ENCODE measurements at regions not wholly inside any gene's neighbourhood (a gene's known extent, or its start where the extent isn't known, plus 50 kb on each side); places are given as distances from the start of the nearest gene placed in this dataset.
A peak's percentile ranks its signal among the peaks of the same experiment; 100 is the strongest.
"Not testable (repeated sequence)": the region's sequence is repeated elsewhere in the genome, so short reads cannot be mapped to it uniquely, and the experiment has no call there.

DNA sequence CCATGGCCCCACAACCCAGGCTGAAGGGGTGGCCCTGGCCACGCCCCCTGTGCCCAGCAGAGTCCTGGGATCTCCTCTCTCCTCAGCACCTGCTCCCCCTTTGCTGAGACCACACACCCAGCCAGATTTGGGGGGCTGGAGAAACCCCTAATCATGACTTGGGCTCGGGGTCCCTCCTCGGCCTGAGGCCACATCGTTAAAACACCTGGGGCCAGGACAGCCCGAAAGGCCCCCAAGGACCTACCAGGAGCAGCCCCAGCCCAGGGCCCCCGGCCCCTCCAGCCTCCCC is 116.7 kb downstream of the FAM53A start:
- ChIA-PET CTCF (no interaction called here), POLR2A (no interaction called here)
- Mint-ChIP-seq H3K27me3 (peaks cover 6% of the 10 kb centered on the region), H3K4me3 (no peak overlapping the region), H3K27ac (no peak overlapping the region), H3K4me1 (peaks cover 4% of the 10 kb centered on the region), H3K9me3 (ENCODE audit: insufficient read depth) (no peaks in the 10 kb centered on the region)
- no peaks in the 10 kb centered on the region for H3K79me2 ChIP-seq (ENCODE audit: control insufficient read depth, insufficient read depth, low read length)
- H2AFZ ChIP-seq (ENCODE audit: insufficient read depth, low read depth, low read length, poor library complexity, severe bottlenecking), result no peak overlapping the region
- WGBS (ENCODE audit: insufficient coverage), result 85% methylated on average over 5 of the region's 6 CpGs
- no peak for ATAC-seq (ENCODE audit: low read depth)
- H3K4me1 ChIP-seq (ENCODE audit: control insufficient read depth in 2 of 2, insufficient read depth in 2 of 2, low read length in 2 of 2), result peaks cover 5 to 9% of the 10 kb centered on the region in 2 donors
- TF ChIP-seq EZH2 (IDR thresholded peaks at IDR 0.05; ENCODE audit: borderline replicate concordance, insufficient read depth, low read depth, low read length, poor library complexity, severe bottlenecking), result no peak
- H3K27ac ChIP-seq (ENCODE audit: low read length in 2 of 2), result no peak overlapping the region
- H3K9ac ChIP-seq (ENCODE audit: low read length), result no peak overlapping the region
- H4K20me1 ChIP-seq (ENCODE audit: control insufficient read depth, insufficient read depth, low read length, poor library complexity, severe bottlenecking), result no peaks in the 10 kb centered on the region
- no peak overlapping the region for H3K4me3 ChIP-seq (ENCODE audit: control extremely low read depth in 1 of 5, extremely low read depth in 1 of 5, insufficient read depth in 1 of 5, low read depth in 2 of 5, low read length in 4 of 5)
- peaks cover 0 to 45% (median 3%) of the 10 kb centered on the region in 4 experiments for H3K27me3 ChIP-seq (replicated peaks in 1 of 4; ENCODE audit: control extremely low read depth in 1 of 4, control insufficient read depth in 3 of 4, insufficient read depth in 4 of 4, low read length in 3 of 4)
- intact Hi-C loops (cut with micrococcal nuclease), result no loop called here
- H3K36me3 ChIP-seq (replicated peaks in 1 of 2; ENCODE audit: control extremely low read depth in 1 of 2, control insufficient read depth in 1 of 2, extremely low read depth in 1 of 2, insufficient read depth in 2 of 2, low read length in 1 of 2), result no peaks in the 10 kb centered on the region
- H3K4me2 ChIP-seq (replicated peaks; ENCODE audit: low read depth, low read length, poor library complexity, severe bottlenecking), result peak overlapping the region; percentile 12
- DNase-seq, result no peak
- H3K9me3 ChIP-seq (ENCODE audit: control extremely low read depth in 1 of 3, control insufficient read depth in 2 of 3, insufficient read depth in 1 of 3, low read length in 2 of 3), result peaks cover 0 to 16% (median 0%) of the 10 kb centered on the region in 3 donors

- Histone ChIP-seq H4K20me1 (ENCODE audit: control insufficient read depth, insufficient read depth, low read length, poor library complexity, severe bottlenecking) (no peaks in the 10 kb centered on the region), H3K9ac (ENCODE audit: low read length) (no peak overlapping the region), H3K79me2 (ENCODE audit: control insufficient read depth, insufficient read depth, low read length) (no peaks in the 10 kb centered on the region), H3K9me3 (ENCODE audit: control extremely low read depth in 1 of 3, control insufficient read depth in 2 of 3, insufficient read depth in 1 of 3, low read length in 2 of 3) (peaks cover 0 to 16% (median 0%) of the 10 kb centered on the region in 3 donors), H3K4me3 (ENCODE audit: control extremely low read depth in 1 of 5, extremely low read depth in 1 of 5, insufficient read depth in 1 of 5, low read depth in 2 of 5, low read length in 4 of 5) (no peak overlapping the region), H3K4me2 (replicated peaks; ENCODE audit: low read depth, low read length, poor library complexity, severe bottlenecking) (no peak overlapping the region), H2AFZ (ENCODE audit: insufficient read depth, low read depth, low read length, poor library complexity, severe bottlenecking) (no peak overlapping the region), H3K36me3 (replicated peaks in 1 of 2; ENCODE audit: control extremely low read depth in 1 of 2, control insufficient read depth in 1 of 2, extremely low read depth in 1 of 2, insufficient read depth in 2 of 2, low read length in 1 of 2) (no peaks in the 10 kb centered on the region), H3K27me3 (replicated peaks in 1 of 4; ENCODE audit: control extremely low read depth in 1 of 4, control insufficient read depth in 3 of 4, insufficient read depth in 4 of 4, low read length in 3 of 4) (peaks cover 0 to 49% (median 3%) of the 10 kb centered on the region in 4 experiments), H3K27ac (ENCODE audit: low read length in 2 of 2) (no peak overlapping the region), H3K4me1 (ENCODE audit: control insufficient read depth in 2 of 2, insufficient read depth in 2 of 2, low read length in 2 of 2) (peaks cover 5 to 9% of the 10 kb centered on the region in 2 donors)
- H3K9me3 Mint-ChIP-seq (ENCODE audit: insufficient read depth), result no peaks in the 10 kb centered on the region
- WGBS (ENCODE audit: insufficient coverage), result 84% methylated on average over 13 of the region's 19 CpGs
- ATAC-seq (ENCODE audit: low read depth) (no peak), DNase-seq (no peak)
- POLR2A ChIA-PET, result no interaction called here
- TF ChIP-seq EZH2 (IDR thresholded peaks at IDR 0.05; ENCODE audit: borderline replicate concordance, insufficient read depth, low read depth, low read length, poor library complexity, severe bottlenecking), result no peak
- TF ChIP-seq CTCF (IDR thresholded peaks at IDR 0.05), result no peak
- H3K4me1 Mint-ChIP-seq, result peaks cover 4% of the 10 kb centered on the region
- no peak overlapping the region for H3K4me3 Mint-ChIP-seq
- CTCF ChIA-PET, result no interaction called here
- H3K27me3 Mint-ChIP-seq, result peaks cover 8% of the 10 kb centered on the region
- H3K27ac Mint-ChIP-seq, result no peak overlapping the region
- intact Hi-C loops (cut with micrococcal nuclease), result no loop called here
These were observed 117.1 kb downstream of the FAM53A start for GRCh38 chr4:1566838-1567518.

GRCh38 chr4:1566301-1566837 is 117.7 kb downstream of the FAM53A start:
- H3K79me2 ChIP-seq (ENCODE audit: control insufficient read depth, insufficient read depth, low read length); H3K4me1 ChIP-seq (ENCODE audit: control insufficient read depth in 2 of 2, insufficient read depth in 2 of 2, low read length in 2 of 2); H3K9ac ChIP-seq (ENCODE audit: low read length); H3K27ac Mint-ChIP-seq; POLR2A ChIA-PET; H3K4me3 Mint-ChIP-seq; H3K4me1 Mint-ChIP-seq; ATAC-seq (ENCODE audit: low read depth); H3K4me2 ChIP-seq (replicated peaks; ENCODE audit: low read depth, low read length, poor library complexity, severe bottlenecking); DNase-seq; H3K4me3 ChIP-seq (ENCODE audit: control extremely low read depth in 1 of 5, extremely low read depth in 1 of 5, insufficient read depth in 1 of 5, low read depth in 2 of 5, low read length in 4 of 5); H3K27ac ChIP-seq (ENCODE audit: low read length in 2 of 2); H3K36me3 ChIP-seq (replicated peaks in 1 of 2; ENCODE audit: control extremely low read depth in 1 of 2, control insufficient read depth in 1 of 2, extremely low read depth in 1 of 2, insufficient read depth in 2 of 2, low read length in 1 of 2); CTCF ChIA-PET; H4K20me1 ChIP-seq (ENCODE audit: control insufficient read depth, insufficient read depth, low read length, poor library complexity, severe bottlenecking); H2AFZ ChIP-seq (ENCODE audit: insufficient read depth, low read depth, low read length, poor library complexity, severe bottlenecking); H3K9me3 Mint-ChIP-seq (ENCODE audit: insufficient read depth); intact Hi-C loops (cut with micrococcal nuclease): not testable (repeated sequence)
- WGBS (ENCODE audit: insufficient coverage), result 31% methylated on average over 6 of the region's 14 CpGs
- peaks cover 11% of the 10 kb centered on the region for H3K27me3 Mint-ChIP-seq
- peaks cover 0 to 16% (median 0%) of the 10 kb centered on the region in 3 donors for H3K9me3 ChIP-seq (ENCODE audit: control extremely low read depth in 1 of 3, control insufficient read depth in 2 of 3, insufficient read depth in 1 of 3, low read length in 2 of 3)
- H3K27me3 ChIP-seq (replicated peaks in 1 of 4; ENCODE audit: control extremely low read depth in 1 of 4, control insufficient read depth in 3 of 4, insufficient read depth in 4 of 4, low read length in 3 of 4), result peaks cover 0 to 49% (median 3%) of the 10 kb centered on the region in 4 experiments
